ENCODE measurements at regions not wholly inside any gene's neighbourhood (a gene's known extent, or its start where the extent isn't known, plus 50 kb on each side); places are given as distances from the start of the nearest gene placed in this dataset.

DNA sequence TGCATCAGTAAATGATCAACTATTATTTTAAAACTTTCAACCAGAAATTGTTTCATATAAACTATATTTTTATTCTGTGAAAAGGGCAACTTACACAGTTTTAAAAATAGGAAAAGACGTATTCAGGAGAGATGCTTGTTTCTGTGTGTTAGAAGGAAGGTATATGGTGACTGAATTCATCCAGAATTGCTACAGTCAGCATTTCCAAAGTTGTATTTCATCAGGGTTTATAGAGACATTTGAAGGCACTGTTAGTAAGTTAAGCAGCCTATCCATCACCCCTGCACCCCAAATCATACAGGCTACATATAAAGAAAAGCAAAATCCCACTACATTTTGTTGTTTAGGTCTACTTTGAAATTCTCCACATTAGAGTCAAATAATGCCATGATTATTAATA is 716.0 kb downstream of the KCTD16 start:
- no peaks in the 10 kb centered on the region for H3K4me1 ChIP-seq (ENCODE audit: control insufficient read depth in 1 of 2, insufficient read depth in 2 of 2, low read length in 2 of 2)
- no peaks in the 10 kb centered on the region for H3K36me3 ChIP-seq (ENCODE audit: control insufficient read depth in 1 of 2, insufficient read depth in 2 of 2, low read length in 2 of 2)
- H3K9me3 ChIP-seq (ENCODE audit: control insufficient read depth in 1 of 2, low read length in 2 of 2): no peaks in the 10 kb centered on the region
- H3K27me3 ChIP-seq (ENCODE audit: low read depth, low read length): no peaks in the 10 kb centered on the region
- H3K27ac ChIP-seq (ENCODE audit: low read length): no peak overlapping the region
- no peak overlapping the region for H3K4me3 ChIP-seq (ENCODE audit: low read depth in 1 of 2, low read length in 2 of 2)

DNA sequence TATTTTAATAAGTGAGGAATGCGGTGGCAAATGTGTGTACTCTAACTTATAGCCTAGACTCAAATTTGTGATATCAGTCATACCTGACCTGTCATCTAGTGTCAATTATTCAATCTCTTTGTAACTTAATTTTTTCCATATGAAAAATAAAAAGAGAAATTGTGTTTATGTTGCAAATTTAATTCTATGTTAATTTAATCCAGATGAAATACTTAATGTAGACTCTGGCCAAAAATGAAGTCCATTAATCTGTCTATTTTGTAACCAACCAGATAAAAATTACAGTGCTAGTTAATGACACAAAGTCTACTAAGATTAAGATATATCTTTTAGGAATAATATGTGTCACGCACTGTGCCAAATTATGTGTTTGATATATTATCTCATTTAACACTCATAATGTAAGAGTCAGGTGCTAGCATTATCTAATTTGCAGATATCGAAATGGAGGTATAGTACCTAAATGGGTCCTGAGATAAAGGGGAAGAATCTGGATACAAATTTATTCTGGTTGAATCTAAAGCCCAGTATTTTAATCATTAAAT is 712.1 kb downstream of the KCTD16 start:
- no peaks in the 10 kb centered on the region for H3K36me3 ChIP-seq (ENCODE audit: control insufficient read depth in 1 of 2, insufficient read depth in 2 of 2, low read length in 2 of 2)
- H3K4me1 ChIP-seq (ENCODE audit: control insufficient read depth in 1 of 2, insufficient read depth in 2 of 2, low read length in 2 of 2): no peaks in the 10 kb centered on the region
- no peak overlapping the region for H3K27ac ChIP-seq (ENCODE audit: low read length)
- H3K27me3 ChIP-seq (ENCODE audit: low read depth, low read length): no peaks in the 10 kb centered on the region
- no peaks in the 10 kb centered on the region for H3K9me3 ChIP-seq (ENCODE audit: control insufficient read depth in 1 of 2, low read length in 2 of 2)
- H3K4me3 ChIP-seq (ENCODE audit: low read depth in 1 of 2, low read length in 2 of 2): no peak overlapping the region

DNA sequence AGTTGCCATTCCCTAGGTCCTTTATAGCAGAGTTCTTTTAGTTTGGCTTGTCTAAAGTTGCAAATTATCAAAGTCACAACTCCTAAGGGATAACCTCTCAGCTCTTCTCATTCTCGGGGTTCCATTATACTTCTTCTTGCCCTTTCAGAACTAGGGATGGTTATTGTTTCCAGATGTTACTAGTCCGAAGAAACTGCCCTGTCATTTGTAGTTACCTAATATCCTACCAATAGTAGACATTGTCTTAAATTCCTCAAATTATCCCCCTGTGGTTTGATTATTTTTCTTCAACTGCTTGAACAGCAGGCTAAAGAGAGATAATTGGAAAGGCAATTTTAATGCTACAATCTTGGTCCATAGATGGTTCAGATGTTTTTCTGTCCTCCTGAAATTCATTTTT is 709.8 kb downstream of the KCTD16 start:
- no peaks in the 10 kb centered on the region for H3K27me3 ChIP-seq (ENCODE audit: low read depth, low read length)
- H3K4me1 ChIP-seq (ENCODE audit: control insufficient read depth in 1 of 2, insufficient read depth in 2 of 2, low read length in 2 of 2): no peaks in the 10 kb centered on the region
- H3K36me3 ChIP-seq (ENCODE audit: control insufficient read depth in 1 of 2, insufficient read depth in 2 of 2, low read length in 2 of 2): no peaks in the 10 kb centered on the region
- H3K27ac ChIP-seq (ENCODE audit: low read length): no peak overlapping the region
- no peaks in the 10 kb centered on the region for H3K9me3 ChIP-seq (ENCODE audit: control insufficient read depth in 1 of 2, low read length in 2 of 2)
- no peak overlapping the region for H3K4me3 ChIP-seq (ENCODE audit: low read depth in 1 of 2, low read length in 2 of 2)

DNA sequence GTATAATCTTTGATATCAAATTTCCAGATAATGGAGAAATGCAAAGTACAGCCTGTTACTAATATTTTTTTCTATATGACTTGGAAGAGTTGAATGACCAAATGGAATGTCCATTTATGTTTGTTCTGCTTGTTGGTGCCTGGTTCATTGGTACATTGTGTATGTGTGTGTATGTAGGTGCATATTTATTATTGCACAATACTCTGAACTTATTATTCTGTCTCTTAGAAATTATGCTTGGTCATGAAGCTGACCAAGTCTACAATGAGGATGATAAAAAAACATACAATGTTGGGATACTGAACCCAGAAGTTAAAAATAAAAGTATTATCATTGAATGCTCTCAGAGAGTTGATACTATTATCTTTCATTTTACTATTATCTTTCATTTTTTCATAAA is 706.3 kb downstream of the KCTD16 start:
- no peaks in the 10 kb centered on the region for H3K9me3 ChIP-seq (ENCODE audit: control insufficient read depth in 1 of 2, low read length in 2 of 2)
- no peak overlapping the region for H3K27ac ChIP-seq (ENCODE audit: low read length)
- no peaks in the 10 kb centered on the region for H3K27me3 ChIP-seq (ENCODE audit: low read depth, low read length)
- no peaks in the 10 kb centered on the region for H3K36me3 ChIP-seq (ENCODE audit: control insufficient read depth in 1 of 2, insufficient read depth in 2 of 2, low read length in 2 of 2)
- no peak overlapping the region for H3K4me3 ChIP-seq (ENCODE audit: low read depth in 1 of 2, low read length in 2 of 2)
- no peaks in the 10 kb centered on the region for H3K4me1 ChIP-seq (ENCODE audit: control insufficient read depth in 1 of 2, insufficient read depth in 2 of 2, low read length in 2 of 2)

DNA sequence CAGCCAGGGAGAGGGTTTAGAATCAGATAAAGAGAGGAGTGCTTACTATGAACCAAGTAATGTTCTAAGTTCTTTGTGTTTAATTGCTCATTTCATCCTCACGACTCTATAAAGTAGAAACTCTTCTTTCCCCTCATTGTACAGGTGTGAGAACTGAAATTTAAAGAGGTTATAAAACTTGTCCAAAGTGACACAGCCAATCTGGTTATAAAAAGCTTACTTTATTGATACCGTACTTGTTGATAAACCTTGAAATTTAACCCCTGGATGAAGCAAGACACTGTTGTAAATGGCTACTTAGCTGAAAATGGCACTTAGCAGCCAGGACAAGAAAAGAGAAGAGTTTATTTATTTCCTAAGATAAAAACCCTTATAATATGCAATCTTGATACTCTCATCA is 702.4 kb downstream of the KCTD16 start:
- Histone ChIP-seq H3K9me3 (ENCODE audit: control insufficient read depth in 1 of 2, low read length in 2 of 2) (no peaks in the 10 kb centered on the region), H3K36me3 (ENCODE audit: control insufficient read depth in 1 of 2, insufficient read depth in 2 of 2, low read length in 2 of 2) (no peaks in the 10 kb centered on the region), H3K27ac (ENCODE audit: low read length) (no peak overlapping the region), H3K4me1 (ENCODE audit: control insufficient read depth in 1 of 2, insufficient read depth in 2 of 2, low read length in 2 of 2) (no peaks in the 10 kb centered on the region), H3K27me3 (ENCODE audit: low read depth, low read length) (no peaks in the 10 kb centered on the region), H3K4me3 (ENCODE audit: low read depth in 1 of 2, low read length in 2 of 2) (no peak overlapping the region)

DNA sequence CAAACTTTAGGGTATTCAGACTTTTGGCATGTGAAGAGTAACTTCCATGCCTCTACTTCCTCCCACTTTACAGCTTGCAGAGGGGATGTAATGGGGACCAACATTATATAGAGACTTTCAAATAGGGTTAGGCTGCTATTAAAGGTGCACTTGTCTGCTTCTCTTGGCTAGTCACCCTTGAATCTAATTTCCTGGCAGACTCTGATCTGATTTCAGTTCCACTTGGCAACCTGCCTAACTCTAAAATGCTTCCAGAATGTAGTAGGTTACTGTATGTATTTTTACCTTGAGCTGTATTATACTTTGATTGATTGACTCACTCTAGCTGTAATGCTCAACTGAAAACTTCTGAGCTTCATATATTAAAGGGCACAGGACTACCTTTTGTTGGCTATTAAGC is 693.4 kb downstream of the KCTD16 start:
- no peaks in the 10 kb centered on the region for H3K27me3 ChIP-seq (ENCODE audit: low read depth, low read length)
- H3K9me3 ChIP-seq (ENCODE audit: control insufficient read depth in 1 of 2, low read length in 2 of 2): no peaks in the 10 kb centered on the region
- no peaks in the 10 kb centered on the region for H3K36me3 ChIP-seq (ENCODE audit: control insufficient read depth in 1 of 2, insufficient read depth in 2 of 2, low read length in 2 of 2)
- no peaks in the 10 kb centered on the region for H3K4me1 ChIP-seq (ENCODE audit: control insufficient read depth in 1 of 2, insufficient read depth in 2 of 2, low read length in 2 of 2)
- H3K27ac ChIP-seq (ENCODE audit: low read length): no peak overlapping the region
- H3K4me3 ChIP-seq (ENCODE audit: low read depth in 1 of 2, low read length in 2 of 2): no peak overlapping the region

DNA sequence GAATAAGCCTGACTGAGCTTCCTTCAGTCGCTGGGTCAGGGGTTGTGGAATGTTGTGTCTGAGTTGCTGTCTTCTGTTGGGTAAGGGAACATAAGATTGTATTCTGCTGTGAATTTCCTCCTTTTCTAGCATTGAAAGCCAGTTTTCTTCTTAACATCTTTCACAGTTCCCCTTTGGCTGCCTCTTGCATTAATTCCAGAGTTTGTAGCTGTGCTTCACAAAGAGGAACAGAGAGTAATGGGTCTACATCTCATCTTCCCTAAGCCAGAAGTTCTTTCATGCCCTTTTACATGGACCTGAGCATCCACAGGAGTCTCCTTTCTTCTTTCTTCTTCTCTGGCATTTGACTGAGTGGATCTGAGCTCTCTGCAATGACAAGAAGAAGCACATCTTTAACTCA is 686.8 kb downstream of the KCTD16 start:
- no peaks in the 10 kb centered on the region for H3K9me3 ChIP-seq (ENCODE audit: control insufficient read depth in 1 of 2, low read length in 2 of 2)
- H3K27ac ChIP-seq (ENCODE audit: low read length): no peak overlapping the region
- H3K4me3 ChIP-seq (ENCODE audit: low read depth in 1 of 2, low read length in 2 of 2): no peak overlapping the region
- H3K36me3 ChIP-seq (ENCODE audit: control insufficient read depth in 1 of 2, insufficient read depth in 2 of 2, low read length in 2 of 2): no peaks in the 10 kb centered on the region
- no peaks in the 10 kb centered on the region for H3K27me3 ChIP-seq (ENCODE audit: low read depth, low read length)
- H3K4me1 ChIP-seq (ENCODE audit: control insufficient read depth in 1 of 2, insufficient read depth in 2 of 2, low read length in 2 of 2): no peaks in the 10 kb centered on the region

DNA sequence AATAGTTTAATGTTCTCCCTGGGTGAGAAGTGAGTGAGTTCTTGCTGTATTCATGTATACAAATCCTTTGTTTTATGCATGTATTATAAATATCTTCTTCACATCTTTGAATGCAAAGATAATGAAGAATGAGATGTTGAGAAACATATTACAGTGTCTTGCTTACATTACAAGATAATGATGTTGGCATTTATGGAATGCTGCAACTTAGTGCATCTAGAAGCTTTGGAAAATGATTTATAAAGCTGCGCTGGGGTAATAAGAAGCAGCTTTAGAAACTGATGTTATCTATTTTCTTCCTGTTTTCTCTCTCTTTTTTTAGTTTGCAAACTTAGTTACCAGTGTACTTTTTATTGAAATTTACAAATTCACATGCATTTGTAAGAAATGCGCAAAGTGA is 673.4 kb downstream of the KCTD16 start:
- no peak overlapping the region for H3K27ac ChIP-seq (ENCODE audit: low read length)

DNA sequence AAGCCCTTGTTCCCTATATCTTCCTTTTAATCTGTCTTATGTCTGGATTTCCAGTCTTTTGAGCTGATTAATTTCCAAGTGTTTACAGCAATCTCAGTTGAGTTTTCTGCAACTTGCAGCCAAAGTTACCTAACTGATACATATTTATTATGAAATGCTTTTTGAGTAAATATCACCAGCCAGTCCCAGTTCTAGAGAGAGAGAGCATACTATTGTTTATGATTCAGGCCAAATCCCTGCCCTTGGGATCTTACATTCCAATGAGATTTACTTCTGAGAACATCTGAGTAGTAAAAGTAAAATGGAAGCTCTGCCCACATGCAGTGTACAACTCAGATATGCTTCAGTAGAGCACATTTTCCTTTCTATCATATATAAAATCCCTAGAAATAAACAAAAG is 661.7 kb downstream of the KCTD16 start:
- H3K27ac ChIP-seq (ENCODE audit: low read length): no peak overlapping the region
- no peaks in the 10 kb centered on the region for H3K4me1 ChIP-seq (ENCODE audit: control insufficient read depth in 1 of 2, insufficient read depth in 2 of 2, low read length in 2 of 2)
- H3K4me3 ChIP-seq (ENCODE audit: low read depth in 1 of 2, low read length in 2 of 2): no peak overlapping the region
- no peaks in the 10 kb centered on the region for H3K27me3 ChIP-seq (ENCODE audit: low read depth, low read length)
- H3K36me3 ChIP-seq (ENCODE audit: control insufficient read depth in 1 of 2, insufficient read depth in 2 of 2, low read length in 2 of 2): no peaks in the 10 kb centered on the region
- no peaks in the 10 kb centered on the region for H3K9me3 ChIP-seq (ENCODE audit: control insufficient read depth in 1 of 2, low read length in 2 of 2)

More for the DNA sequence above, 673.4 kb downstream of the KCTD16 start:
- no peaks in the 10 kb centered on the region for H3K4me1 ChIP-seq (ENCODE audit: control insufficient read depth in 1 of 2, insufficient read depth in 2 of 2, low read length in 2 of 2)
- H3K4me3 ChIP-seq (ENCODE audit: low read depth in 1 of 2, low read length in 2 of 2): no peak overlapping the region
- H3K9me3 ChIP-seq (ENCODE audit: control insufficient read depth in 1 of 2, low read length in 2 of 2): no peaks in the 10 kb centered on the region
- no peaks in the 10 kb centered on the region for H3K36me3 ChIP-seq (ENCODE audit: control insufficient read depth in 1 of 2, insufficient read depth in 2 of 2, low read length in 2 of 2)
- H3K27me3 ChIP-seq (ENCODE audit: low read depth, low read length): no peaks in the 10 kb centered on the region

DNA sequence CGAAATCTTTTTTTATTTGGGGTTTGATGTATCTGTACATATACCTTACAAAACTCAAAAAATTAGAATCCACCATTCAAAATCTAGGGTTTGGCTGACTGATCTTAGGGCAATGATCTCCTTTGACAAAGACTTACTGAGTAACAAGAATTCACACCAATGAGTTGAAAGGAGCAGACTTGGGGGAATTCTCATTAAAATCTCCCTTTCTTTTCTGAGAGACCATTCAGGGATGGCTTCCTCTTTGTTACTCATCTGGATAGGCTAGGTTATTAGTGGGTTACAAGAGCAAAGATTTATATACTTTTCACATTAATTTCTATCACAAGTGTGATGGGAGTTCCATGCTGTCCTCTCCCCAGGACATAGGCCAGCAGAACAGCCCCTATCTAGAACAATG is 661.0 kb downstream of the KCTD16 start:
- H3K27me3 ChIP-seq (ENCODE audit: low read depth, low read length): no peaks in the 10 kb centered on the region
- no peak overlapping the region for H3K4me3 ChIP-seq (ENCODE audit: low read depth in 1 of 2, low read length in 2 of 2)
- no peaks in the 10 kb centered on the region for H3K36me3 ChIP-seq (ENCODE audit: control insufficient read depth in 1 of 2, insufficient read depth in 2 of 2, low read length in 2 of 2)

DNA sequence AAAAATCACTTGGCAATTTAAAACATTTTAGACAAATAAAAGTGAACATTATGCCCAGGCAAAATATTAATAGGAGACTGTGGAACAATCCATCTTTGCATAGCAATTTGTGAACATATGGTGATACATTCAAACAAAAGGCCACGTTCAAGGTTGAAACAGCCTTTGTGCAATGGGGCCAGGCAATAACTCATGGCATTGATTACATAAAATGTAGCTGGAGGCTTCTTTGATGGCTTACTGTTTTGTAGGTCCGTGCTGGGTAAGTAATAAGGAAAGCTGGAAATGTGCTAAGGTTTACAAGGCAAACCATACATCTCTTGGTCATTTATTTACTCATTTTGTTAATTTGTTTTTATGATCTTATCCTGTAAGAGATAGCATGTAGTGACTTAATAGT is 651.8 kb downstream of the KCTD16 start:
- Histone ChIP-seq H3K4me3 (ENCODE audit: low read depth in 1 of 2, low read length in 2 of 2) (no peak overlapping the region), H3K27me3 (ENCODE audit: low read depth, low read length) (no peaks in the 10 kb centered on the region), H3K4me1 (ENCODE audit: control insufficient read depth in 1 of 2, insufficient read depth in 2 of 2, low read length in 2 of 2) (no peaks in the 10 kb centered on the region), H3K36me3 (ENCODE audit: control insufficient read depth in 1 of 2, insufficient read depth in 2 of 2, low read length in 2 of 2) (no peaks in the 10 kb centered on the region), H3K9me3 (ENCODE audit: control insufficient read depth in 1 of 2, low read length in 2 of 2) (no peaks in the 10 kb centered on the region), H3K27ac (ENCODE audit: low read length) (no peak overlapping the region)

More for the DNA sequence above, 661.0 kb downstream of the KCTD16 start:
- no peaks in the 10 kb centered on the region for H3K9me3 ChIP-seq (ENCODE audit: control insufficient read depth in 1 of 2, low read length in 2 of 2)
- H3K27ac ChIP-seq (ENCODE audit: low read length): no peak overlapping the region
- no peaks in the 10 kb centered on the region for H3K4me1 ChIP-seq (ENCODE audit: control insufficient read depth in 1 of 2, insufficient read depth in 2 of 2, low read length in 2 of 2)

DNA sequence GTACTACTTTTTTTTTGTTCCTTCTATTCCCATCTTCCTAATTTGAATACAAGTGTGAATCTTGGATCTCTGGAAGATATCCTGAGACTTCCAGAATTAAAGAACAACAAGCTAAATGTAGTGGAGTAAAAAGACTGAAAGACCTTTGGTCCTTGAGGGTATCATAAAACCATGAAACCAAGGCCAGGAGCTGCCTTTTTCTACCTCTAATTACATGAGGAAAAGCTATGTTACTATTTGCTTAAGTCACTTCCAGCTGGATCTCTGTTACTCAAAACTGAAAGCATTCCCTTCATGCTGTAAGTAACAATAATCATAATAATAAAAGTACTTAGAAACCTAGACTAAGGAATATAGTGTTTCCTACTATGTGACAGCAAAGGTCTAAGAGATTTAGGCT is 649.6 kb downstream of the KCTD16 start:
- H3K4me1 ChIP-seq (ENCODE audit: control insufficient read depth in 1 of 2, insufficient read depth in 2 of 2, low read length in 2 of 2): no peaks in the 10 kb centered on the region
- no peaks in the 10 kb centered on the region for H3K27me3 ChIP-seq (ENCODE audit: low read depth, low read length)
- no peaks in the 10 kb centered on the region for H3K36me3 ChIP-seq (ENCODE audit: control insufficient read depth in 1 of 2, insufficient read depth in 2 of 2, low read length in 2 of 2)
- H3K4me3 ChIP-seq (ENCODE audit: low read depth in 1 of 2, low read length in 2 of 2): no peak overlapping the region
- H3K27ac ChIP-seq (ENCODE audit: low read length): no peak overlapping the region
- peaks cover 0 to 2% of the 10 kb centered on the region in 2 donors for H3K9me3 ChIP-seq (ENCODE audit: control insufficient read depth in 1 of 2, low read length in 2 of 2)

Data from muscle layer of duodenum (tissue), 2 donors.